Ishikawa (cell line): ENCODE measurements at regions not wholly inside any gene's neighbourhood (a gene's known extent, or its start where the extent isn't known, plus 50 kb on each side); places are given as distances from the start of the nearest gene placed in this dataset.

Experiments
- CEBPB ChIP-seq: IDR thresholded peaks from 2 replicates; pipeline ENCODE4 v1.6.1; 2012
- CREB1 ChIP-seq: IDR thresholded peaks from 2 replicates; pipeline ENCODE4 v1.6.1; 2012; ENCODE audit warnings: low read depth
- EGR1 ChIP-seq: IDR thresholded peaks from 2 replicates; pipeline ENCODE4 v1.6.1; 2012
- EP300 ChIP-seq: IDR thresholded peaks from 2 replicates; pipeline ENCODE4 v1.6.1; 2012; ENCODE audit warnings: borderline replicate concordance
- FOXM1 ChIP-seq: IDR thresholded peaks from 2 replicates; pipeline ENCODE4 v1.6.1; 2012; ENCODE audit warnings: low read depth, borderline replicate concordance
- NFIC ChIP-seq: IDR thresholded peaks from 2 replicates; pipeline ENCODE4 v1.6.1; 2012
- RAD21 ChIP-seq: IDR thresholded peaks from 2 replicates; pipeline ENCODE4 v1.6.1; 2012; ENCODE audit warnings: low read depth
- TAF1 ChIP-seq: IDR thresholded peaks from 2 replicates; pipeline ENCODE4 v1.6.1; 2012; ENCODE audit warnings: low read depth, mild to moderate bottlenecking
- TCF12 ChIP-seq: IDR thresholded peaks from 2 replicates; pipeline ENCODE4 v1.6.1; 2012; ENCODE audit warnings: low read depth
- TEAD4 ChIP-seq: IDR thresholded peaks from 2 replicates; pipeline ENCODE4 v1.6.1; 2012
- YY1 ChIP-seq: IDR thresholded peaks from 2 replicates; pipeline ENCODE4 v1.6.1; 2012; ENCODE audit warnings: low read depth
- ZBTB7A ChIP-seq: IDR thresholded peaks from 2 replicates; pipeline ENCODE4 v1.6.1; 2012; ENCODE audit warnings: low read depth
- TF ChIP-seq, protein P1 (sequence below): IDR thresholded peaks from 2 replicates; pipeline ENCODE4 v1.6.1; 2012
- TF ChIP-seq, protein P2 (sequence below): IDR thresholded peaks from 2 replicates; pipeline ENCODE4 v1.6.1; 2012
- TF ChIP-seq, protein P3 (sequence below): IDR thresholded peaks from 2 replicates; pipeline ENCODE4 v1.6.1; 2012; ENCODE audit warnings: low read depth, mild to moderate bottlenecking

DNA sequence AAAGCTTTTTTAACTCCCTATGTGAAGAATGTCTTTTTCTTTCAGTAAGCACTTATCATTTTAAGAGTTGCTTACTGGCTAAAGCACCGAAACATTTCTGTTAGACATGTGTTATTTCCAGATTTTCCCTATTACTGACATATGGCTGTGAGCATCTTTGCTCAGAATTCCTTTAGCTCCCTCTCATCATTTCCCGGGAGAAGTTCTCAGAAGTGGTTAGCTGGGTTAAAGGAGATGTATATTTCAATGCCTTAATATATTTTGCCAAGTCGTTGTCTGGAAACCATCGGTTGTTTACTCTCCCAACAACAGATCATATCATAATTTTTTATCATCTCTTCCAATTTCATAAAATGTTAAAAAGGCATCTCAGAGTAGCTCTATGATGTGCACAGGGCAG, 396.5 kb downstream of the OCA2 start:
- no peak for TF ChIP-seq CEBPB
- TF ChIP-seq, protein P1, sequence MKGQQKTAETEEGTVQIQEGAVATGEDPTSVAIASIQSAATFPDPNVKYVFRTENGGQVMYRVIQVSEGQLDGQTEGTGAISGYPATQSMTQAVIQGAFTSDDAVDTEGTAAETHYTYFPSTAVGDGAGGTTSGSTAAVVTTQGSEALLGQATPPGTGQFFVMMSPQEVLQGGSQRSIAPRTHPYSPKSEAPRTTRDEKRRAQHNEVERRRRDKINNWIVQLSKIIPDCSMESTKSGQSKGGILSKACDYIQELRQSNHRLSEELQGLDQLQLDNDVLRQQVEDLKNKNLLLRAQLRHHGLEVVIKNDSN = no peak
- no peak for TF ChIP-seq ZBTB7A
- no peak for TF ChIP-seq CREB1
- no peak for TF ChIP-seq TAF1
- no peak for TF ChIP-seq TEAD4
- no peak for TF ChIP-seq NFIC
- TF ChIP-seq RAD21 = no peak
- TF ChIP-seq, protein P2, sequence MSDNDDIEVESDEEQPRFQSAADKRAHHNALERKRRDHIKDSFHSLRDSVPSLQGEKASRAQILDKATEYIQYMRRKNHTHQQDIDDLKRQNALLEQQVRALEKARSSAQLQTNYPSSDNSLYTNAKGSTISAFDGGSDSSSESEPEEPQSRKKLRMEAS = no peak

DNA sequence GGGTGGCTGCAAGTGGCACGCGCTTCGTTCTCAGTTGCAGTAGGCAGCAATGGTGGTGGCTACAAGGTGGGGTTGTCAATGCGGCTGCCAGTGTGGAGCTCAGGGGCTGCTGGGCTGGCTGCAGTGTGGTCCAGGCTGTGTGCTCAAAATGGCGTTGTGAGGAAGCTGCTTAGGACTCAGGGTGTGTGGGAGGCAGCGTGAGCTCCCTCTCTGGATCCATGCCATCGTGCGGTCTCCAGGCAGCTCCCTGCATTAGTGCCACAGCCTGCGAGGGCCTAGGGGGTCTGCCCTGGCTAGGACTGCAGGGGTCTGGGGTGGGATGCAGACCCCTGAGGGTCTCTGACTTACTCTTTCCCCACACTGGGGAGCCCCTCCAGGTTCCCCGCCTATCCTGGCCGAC, 397.2 kb downstream of the OCA2 start:
- TF ChIP-seq EP300 (no peak), TCF12 (no peak), CEBPB (no peak), YY1 (no peak), ZBTB7A (no peak)
- TF ChIP-seq, protein P1 = no peak

DNA sequence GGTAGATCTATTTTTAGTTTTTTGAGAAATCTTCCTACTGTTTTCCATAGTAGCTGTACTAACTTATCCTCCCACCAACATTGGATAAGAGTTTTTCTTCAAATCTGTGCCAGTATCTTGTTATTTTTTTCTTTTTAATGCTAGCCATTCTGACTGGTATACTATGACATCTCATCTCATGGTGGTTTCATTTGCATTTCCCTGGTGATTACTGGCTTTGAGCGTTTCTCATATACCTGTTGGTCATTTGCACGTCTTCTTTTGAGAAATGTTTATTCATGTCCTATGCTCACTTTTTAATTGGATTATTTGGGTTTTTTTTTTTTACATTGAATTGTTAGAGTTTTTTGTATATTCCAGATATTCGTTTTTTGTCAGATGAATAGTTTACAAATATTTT, 398.1 kb downstream of the OCA2 start:
- TF ChIP-seq CEBPB = no peak
- TF ChIP-seq TAF1 = no peak
- TF ChIP-seq CREB1 = no peak

DNA sequence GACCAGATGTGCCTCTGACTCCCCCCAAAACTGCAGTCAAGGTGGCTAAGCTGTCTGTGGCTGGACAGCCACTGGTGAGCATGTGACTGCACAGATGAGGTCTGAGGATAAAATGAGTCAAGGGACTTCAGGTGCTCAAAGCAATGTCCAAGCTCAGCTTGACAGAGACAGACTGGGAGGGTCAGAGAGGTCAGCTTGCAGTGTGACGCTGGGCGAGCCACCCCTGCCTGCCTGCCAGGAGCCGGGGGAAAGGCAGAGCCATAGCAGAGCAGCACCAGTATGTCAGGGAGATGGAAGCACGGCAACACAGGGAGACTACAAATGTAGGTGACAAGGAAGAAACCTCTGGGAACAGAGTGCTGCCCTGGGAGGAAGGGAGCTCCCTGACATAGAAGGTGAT, 399.4 kb downstream of the OCA2 start:
- TF ChIP-seq EGR1 (no peak), CEBPB (no peak), FOXM1 (no peak), TAF1 (no peak), CREB1 (no peak), TEAD4 (no peak), NFIC (no peak), YY1 (no peak), ZBTB7A (no peak), EP300 (no peak), RAD21 (no peak), TCF12 (no peak)
- TF ChIP-seq, protein P3, sequence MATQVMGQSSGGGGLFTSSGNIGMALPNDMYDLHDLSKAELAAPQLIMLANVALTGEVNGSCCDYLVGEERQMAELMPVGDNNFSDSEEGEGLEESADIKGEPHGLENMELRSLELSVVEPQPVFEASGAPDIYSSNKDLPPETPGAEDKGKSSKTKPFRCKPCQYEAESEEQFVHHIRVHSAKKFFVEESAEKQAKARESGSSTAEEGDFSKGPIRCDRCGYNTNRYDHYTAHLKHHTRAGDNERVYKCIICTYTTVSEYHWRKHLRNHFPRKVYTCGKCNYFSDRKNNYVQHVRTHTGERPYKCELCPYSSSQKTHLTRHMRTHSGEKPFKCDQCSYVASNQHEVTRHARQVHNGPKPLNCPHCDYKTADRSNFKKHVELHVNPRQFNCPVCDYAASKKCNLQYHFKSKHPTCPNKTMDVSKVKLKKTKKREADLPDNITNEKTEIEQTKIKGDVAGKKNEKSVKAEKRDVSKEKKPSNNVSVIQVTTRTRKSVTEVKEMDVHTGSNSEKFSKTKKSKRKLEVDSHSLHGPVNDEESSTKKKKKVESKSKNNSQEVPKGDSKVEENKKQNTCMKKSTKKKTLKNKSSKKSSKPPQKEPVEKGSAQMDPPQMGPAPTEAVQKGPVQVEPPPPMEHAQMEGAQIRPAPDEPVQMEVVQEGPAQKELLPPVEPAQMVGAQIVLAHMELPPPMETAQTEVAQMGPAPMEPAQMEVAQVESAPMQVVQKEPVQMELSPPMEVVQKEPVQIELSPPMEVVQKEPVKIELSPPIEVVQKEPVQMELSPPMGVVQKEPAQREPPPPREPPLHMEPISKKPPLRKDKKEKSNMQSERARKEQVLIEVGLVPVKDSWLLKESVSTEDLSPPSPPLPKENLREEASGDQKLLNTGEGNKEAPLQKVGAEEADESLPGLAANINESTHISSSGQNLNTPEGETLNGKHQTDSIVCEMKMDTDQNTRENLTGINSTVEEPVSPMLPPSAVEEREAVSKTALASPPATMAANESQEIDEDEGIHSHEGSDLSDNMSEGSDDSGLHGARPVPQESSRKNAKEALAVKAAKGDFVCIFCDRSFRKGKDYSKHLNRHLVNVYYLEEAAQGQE = no peak
- TF ChIP-seq, protein P1 = no peak
- TF ChIP-seq, protein P2 = no peak

DNA sequence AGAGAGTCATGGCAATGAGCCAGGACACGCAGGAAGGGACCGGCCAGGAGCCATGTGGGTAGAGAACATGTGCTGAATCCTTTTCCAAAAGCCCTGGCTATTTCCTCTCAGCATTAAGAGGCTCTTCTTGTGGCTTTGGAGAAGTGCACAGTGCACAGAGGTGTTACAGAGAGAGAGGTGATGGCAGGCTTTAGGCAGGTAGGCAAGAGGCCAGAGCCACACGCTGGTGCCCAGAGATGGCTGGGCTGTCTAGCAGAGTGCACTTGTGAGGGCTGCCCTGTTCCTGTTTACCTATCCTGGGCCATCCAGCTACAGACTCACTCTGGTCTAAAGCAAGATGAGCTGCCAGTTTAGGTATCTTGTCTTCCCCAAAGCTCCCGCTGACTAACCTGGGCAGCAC, 402.6 kb downstream of the OCA2 start:
- no peak for TF ChIP-seq RAD21
- TF ChIP-seq EGR1 = no peak
- no peak for TF ChIP-seq TEAD4
- no peak for TF ChIP-seq CEBPB

DNA sequence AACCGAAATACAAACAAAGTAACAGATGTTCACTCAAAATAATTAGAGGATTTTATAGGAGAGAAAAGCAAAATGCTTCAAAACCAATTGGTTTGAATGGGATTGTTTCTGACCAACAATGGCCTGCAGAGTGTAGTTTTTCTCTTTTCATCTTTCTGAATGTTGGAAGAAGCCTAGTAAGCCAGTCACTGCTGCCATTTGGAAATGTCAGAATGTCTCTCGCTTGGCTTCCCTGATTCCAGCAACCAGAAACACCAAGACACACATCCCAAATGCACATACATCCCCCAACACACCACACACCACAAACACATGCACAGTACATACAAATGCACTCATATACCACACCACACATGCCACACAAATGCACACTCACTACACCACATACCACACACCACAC, 403.4 kb downstream of the OCA2 start:
- TF ChIP-seq RAD21 (no peak), CREB1 (no peak), NFIC (no peak), EGR1 (no peak), CEBPB (no peak), FOXM1 (no peak), YY1 (no peak), TEAD4 (no peak), TCF12 (no peak), EP300 (no peak), ZBTB7A (no peak)
- TF ChIP-seq, protein P1 = no peak
- TF ChIP-seq, protein P2 = no peak
- TF ChIP-seq, protein P3 = no peak
